HEK293 (cell line): ENCODE measurements at regions not wholly inside any gene's neighbourhood (a gene's known extent, or its start where the extent isn't known, plus 50 kb on each side); places are given as distances from the start of the nearest gene placed in this dataset.

Experiments
- GLI2 ChIP-seq: fragments of 450-650 bp; formaldehyde crosslinking; IDR thresholded peaks from 2 replicates; pipeline ENCODE4; 2017; ENCODE audit warnings: missing biosample characterization, missing genetic modification characterization, low read depth, borderline replicate concordance
- ZFP37 ChIP-seq: fragments of 450-650 bp; formaldehyde crosslinking; IDR thresholded peaks from 2 replicates; pipeline ENCODE4 v1.5.1; 2016; ENCODE audit warnings: missing biosample characterization, missing genetic modification characterization
- ZNF292 ChIP-seq: fragments of 450-650 bp; formaldehyde crosslinking; IDR thresholded peaks from 2 replicates; pipeline ENCODE4 v1.5.1; 2016; ENCODE audit warnings: low read depth, missing biosample characterization, missing genetic modification characterization, borderline replicate concordance
- ZNF560 ChIP-seq: fragments of 450-650 bp; formaldehyde crosslinking; IDR thresholded peaks from 2 replicates; pipeline ENCODE4 v1.5.1; 2017; ENCODE audit warnings: missing biosample characterization, missing genetic modification characterization, borderline replicate concordance
- ZNF747 ChIP-seq: fragments of 450-650 bp; formaldehyde crosslinking; IDR thresholded peaks from 2 replicates; pipeline ENCODE4 v1.5.1; 2016; ENCODE audit warnings: missing biosample characterization, missing genetic modification characterization
- TF ChIP-seq, protein P1 (sequence below): fragments of 450-650 bp; formaldehyde crosslinking; IDR thresholded peaks from 2 replicates; pipeline ENCODE4 v1.5.1; 2016; ENCODE audit warnings: missing biosample characterization, missing genetic modification characterization
- TF ChIP-seq, protein P2 (sequence below): fragments of 450-650 bp; formaldehyde crosslinking; IDR thresholded peaks from 2 replicates; pipeline ENCODE4 v1.5.1; 2017; ENCODE audit warnings: missing biosample characterization, missing genetic modification characterization

DNA sequence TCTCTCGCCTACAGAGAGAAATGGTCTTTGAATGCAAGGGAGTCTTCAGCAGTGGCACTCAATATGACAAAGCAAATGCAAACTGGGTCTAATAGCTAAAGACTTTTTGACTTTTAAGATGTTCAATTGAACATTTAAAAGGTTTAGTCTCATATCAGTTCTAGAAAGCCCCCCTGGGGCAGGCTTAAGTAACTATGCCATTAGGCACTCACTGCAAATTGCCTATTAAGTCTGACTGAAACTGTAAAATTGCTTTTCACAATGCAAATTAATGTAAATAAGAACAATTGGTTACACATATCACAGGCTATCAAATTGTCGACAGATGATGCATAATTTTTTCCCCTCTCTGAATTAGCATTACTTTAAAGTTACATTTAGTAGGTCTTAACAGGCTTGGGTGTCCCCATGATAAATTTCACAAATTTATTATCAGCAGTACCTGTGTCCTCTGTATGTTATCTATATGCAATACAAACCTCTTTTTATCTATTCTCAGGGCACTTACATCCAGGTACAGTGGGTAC, 329.1 kb downstream of the LRRIQ3 start:
- TF ChIP-seq, protein P1, sequence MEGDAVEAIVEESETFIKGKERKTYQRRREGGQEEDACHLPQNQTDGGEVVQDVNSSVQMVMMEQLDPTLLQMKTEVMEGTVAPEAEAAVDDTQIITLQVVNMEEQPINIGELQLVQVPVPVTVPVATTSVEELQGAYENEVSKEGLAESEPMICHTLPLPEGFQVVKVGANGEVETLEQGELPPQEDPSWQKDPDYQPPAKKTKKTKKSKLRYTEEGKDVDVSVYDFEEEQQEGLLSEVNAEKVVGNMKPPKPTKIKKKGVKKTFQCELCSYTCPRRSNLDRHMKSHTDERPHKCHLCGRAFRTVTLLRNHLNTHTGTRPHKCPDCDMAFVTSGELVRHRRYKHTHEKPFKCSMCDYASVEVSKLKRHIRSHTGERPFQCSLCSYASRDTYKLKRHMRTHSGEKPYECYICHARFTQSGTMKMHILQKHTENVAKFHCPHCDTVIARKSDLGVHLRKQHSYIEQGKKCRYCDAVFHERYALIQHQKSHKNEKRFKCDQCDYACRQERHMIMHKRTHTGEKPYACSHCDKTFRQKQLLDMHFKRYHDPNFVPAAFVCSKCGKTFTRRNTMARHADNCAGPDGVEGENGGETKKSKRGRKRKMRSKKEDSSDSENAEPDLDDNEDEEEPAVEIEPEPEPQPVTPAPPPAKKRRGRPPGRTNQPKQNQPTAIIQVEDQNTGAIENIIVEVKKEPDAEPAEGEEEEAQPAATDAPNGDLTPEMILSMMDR (tag by site-specific recombination): no peak
- no peak for TF ChIP-seq ZNF747
- no peak for TF ChIP-seq ZNF292
- no peak for TF ChIP-seq GLI2 (tag by site-specific recombination)
- TF ChIP-seq ZNF560 (tag by site-specific recombination): no peak
- TF ChIP-seq ZFP37 (tag by site-specific recombination): no peak
- TF ChIP-seq, protein P2, sequence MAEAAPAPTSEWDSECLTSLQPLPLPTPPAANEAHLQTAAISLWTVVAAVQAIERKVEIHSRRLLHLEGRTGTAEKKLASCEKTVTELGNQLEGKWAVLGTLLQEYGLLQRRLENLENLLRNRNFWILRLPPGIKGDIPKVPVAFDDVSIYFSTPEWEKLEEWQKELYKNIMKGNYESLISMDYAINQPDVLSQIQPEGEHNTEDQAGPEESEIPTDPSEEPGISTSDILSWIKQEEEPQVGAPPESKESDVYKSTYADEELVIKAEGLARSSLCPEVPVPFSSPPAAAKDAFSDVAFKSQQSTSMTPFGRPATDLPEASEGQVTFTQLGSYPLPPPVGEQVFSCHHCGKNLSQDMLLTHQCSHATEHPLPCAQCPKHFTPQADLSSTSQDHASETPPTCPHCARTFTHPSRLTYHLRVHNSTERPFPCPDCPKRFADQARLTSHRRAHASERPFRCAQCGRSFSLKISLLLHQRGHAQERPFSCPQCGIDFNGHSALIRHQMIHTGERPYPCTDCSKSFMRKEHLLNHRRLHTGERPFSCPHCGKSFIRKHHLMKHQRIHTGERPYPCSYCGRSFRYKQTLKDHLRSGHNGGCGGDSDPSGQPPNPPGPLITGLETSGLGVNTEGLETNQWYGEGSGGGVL: no peak
